Right atrium auricular region (tissue), 2 donors: ENCODE measurements at regions not wholly inside any gene's neighbourhood (a gene's known extent, or its start where the extent isn't known, plus 50 kb on each side); places are given as distances from the start of the nearest gene placed in this dataset.
"Not testable (repeated sequence)": the region's sequence is repeated elsewhere in the genome, so short reads cannot be mapped to it uniquely, and the experiment has no call there.

Experiments used
- DNase-seq: peaks from one replicate; pipeline ENCODE4 v3.0.0-alpha.2; 2019; ENCODE audit warnings: low spot score
- H3K27ac ChIP-seq, 2 donors: fragments of 200-600 bp; sonication (generic); 1 replicate in 1 of 2; 2 replicates in 1 of 2; pipeline ENCODE4 v1.5.1; 2016 to 2019
- H3K27me3 ChIP-seq, 2 donors: fragments of 200-600 bp; sonication (generic); one replicate each; pipeline versions ENCODE4 v1.5.1 to v1.6.0; 2017 to 2019
- H3K36me3 ChIP-seq: fragments of 200-600 bp; sonication (generic); one replicate; pipeline ENCODE4 v1.5.1; 2016
- H3K4me1 ChIP-seq, 2 donors: fragments of 200-600 bp; sonication (generic); one replicate each; pipeline versions ENCODE4 v1.5.1 to v1.6.0; 2017 to 2019
- H3K4me3 ChIP-seq, 2 donors: fragments of 200-600 bp; sonication (generic); 1 replicate in 1 of 2; 2 replicates in 1 of 2; pipeline ENCODE4 v1.5.1; 2017 to 2019; ENCODE audit warnings: mild to moderate bottlenecking in 1 of 2, moderate library complexity in 1 of 2
- H3K9me3 ChIP-seq, 2 donors: fragments of 200-600 bp; sonication (generic); one replicate each; pipeline ENCODE4 v1.5.1; 2019
- TF ChIP-seq, protein P1 (sequence below), 2 donors: fragments of 200-600 bp; sonication (generic); IDR thresholded peaks; one replicate each; pipeline ENCODE4 v1.5.1; 2019; ENCODE audit warnings: antibody characterized with exemption in 2 of 2

- no peak overlapping the region for H3K4me3 ChIP-seq
- no peak for DNase-seq
- TF ChIP-seq, protein P1, sequence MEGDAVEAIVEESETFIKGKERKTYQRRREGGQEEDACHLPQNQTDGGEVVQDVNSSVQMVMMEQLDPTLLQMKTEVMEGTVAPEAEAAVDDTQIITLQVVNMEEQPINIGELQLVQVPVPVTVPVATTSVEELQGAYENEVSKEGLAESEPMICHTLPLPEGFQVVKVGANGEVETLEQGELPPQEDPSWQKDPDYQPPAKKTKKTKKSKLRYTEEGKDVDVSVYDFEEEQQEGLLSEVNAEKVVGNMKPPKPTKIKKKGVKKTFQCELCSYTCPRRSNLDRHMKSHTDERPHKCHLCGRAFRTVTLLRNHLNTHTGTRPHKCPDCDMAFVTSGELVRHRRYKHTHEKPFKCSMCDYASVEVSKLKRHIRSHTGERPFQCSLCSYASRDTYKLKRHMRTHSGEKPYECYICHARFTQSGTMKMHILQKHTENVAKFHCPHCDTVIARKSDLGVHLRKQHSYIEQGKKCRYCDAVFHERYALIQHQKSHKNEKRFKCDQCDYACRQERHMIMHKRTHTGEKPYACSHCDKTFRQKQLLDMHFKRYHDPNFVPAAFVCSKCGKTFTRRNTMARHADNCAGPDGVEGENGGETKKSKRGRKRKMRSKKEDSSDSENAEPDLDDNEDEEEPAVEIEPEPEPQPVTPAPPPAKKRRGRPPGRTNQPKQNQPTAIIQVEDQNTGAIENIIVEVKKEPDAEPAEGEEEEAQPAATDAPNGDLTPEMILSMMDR (IDR thresholded peaks at IDR 0.05): peak in 1 of 2 donors; percentile 47
- no peaks in the 10 kb centered on the region for H3K36me3 ChIP-seq
- no peaks in the 10 kb centered on the region for H3K27me3 ChIP-seq
- no peaks in the 10 kb centered on the region for H3K9me3 ChIP-seq
- H3K4me1 ChIP-seq: peaks cover 0 to 5% of the 10 kb centered on the region in 2 donors
- no peak overlapping the region for H3K27ac ChIP-seq
Observed at GRCh38 chr15:93333796-93334195, 244.8 kb upstream of the RGMA start.

DNA sequence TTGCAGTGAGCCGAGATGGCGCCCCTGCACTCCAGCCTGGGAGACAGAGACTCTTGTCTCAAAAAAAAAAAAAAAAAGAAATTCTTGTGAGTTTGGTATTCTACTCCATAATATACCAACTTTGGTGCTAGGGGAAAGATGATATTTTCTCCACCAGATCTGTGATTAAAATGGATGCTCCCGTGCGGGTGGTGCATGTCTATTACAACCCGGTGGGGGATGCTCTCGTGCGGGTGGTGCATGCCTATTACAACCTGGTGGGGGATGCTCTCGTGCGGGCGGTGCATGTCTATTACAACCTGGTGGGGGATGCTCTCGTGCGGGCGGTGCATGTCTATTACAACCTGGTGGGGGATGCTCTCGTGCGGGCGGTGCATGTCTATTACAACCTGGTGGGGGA is 244.1 kb upstream of the RGMA start:
- H3K4me3 ChIP-seq, H3K36me3 ChIP-seq, H3K27ac ChIP-seq, H3K4me1 ChIP-seq, H3K9me3 ChIP-seq, H3K27me3 ChIP-seq, DNase-seq: not testable (repeated sequence)

- H3K9me3 ChIP-seq: no peaks in the 10 kb centered on the region
- no peaks in the 10 kb centered on the region for H3K27me3 ChIP-seq
- no peak overlapping the region for H3K4me3 ChIP-seq
- TF ChIP-seq, protein P1 (IDR thresholded peaks at IDR 0.05): no peak
- DNase-seq: no peak
- H3K4me1 ChIP-seq: peaks cover 0 to 5% of the 10 kb centered on the region in 2 donors
- no peak overlapping the region for H3K27ac ChIP-seq
- H3K36me3 ChIP-seq: no peaks in the 10 kb centered on the region
Observed at GRCh38 chr15:93332168-93332553, 243.2 kb upstream of the RGMA start.

DNA sequence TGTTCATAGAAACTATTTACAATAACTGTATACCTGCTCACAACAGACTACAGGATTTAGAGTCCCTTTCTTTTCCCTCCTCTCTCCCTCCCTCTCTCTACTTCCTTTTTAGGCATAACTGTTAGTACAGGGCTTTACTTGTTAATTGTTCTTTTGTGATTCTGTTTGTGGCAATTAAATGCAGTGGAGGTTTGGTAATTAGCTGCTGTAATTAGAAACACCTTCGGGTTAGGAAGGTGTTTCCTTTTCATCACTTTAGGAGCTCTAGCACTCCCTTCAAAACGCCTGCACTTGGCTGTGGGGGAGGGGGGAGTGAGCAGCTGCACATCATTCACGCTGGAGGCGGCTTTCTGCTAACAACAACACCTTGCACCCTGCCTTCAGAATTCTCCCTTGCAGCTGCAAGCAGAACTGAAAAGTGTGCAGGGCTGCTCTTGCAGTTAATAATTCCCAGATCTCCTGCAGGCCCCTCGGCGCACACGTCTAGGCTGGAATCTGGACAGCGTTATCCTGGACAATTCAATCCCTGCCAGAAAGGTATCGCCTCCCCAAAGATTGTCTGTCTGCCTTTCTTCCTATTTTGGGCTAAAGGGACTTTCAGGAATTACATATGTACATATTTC is 242.6 kb upstream of the RGMA start:
- no peaks in the 10 kb centered on the region for H3K27me3 ChIP-seq
- H3K27ac ChIP-seq: no peak overlapping the region

GRCh38 chr15:93330912-93331544 is 242.0 kb upstream of the RGMA start:
- no peak overlapping the region for H3K27ac ChIP-seq
- H3K27me3 ChIP-seq: no peaks in the 10 kb centered on the region
- peaks cover 0 to 5% of the 10 kb centered on the region in 2 donors for H3K4me1 ChIP-seq
- H3K4me3 ChIP-seq: no peak overlapping the region
- no peak for DNase-seq
- H3K9me3 ChIP-seq: no peaks in the 10 kb centered on the region
- H3K36me3 ChIP-seq: no peaks in the 10 kb centered on the region
- TF ChIP-seq, protein P1 (IDR thresholded peaks at IDR 0.05): no peak

More for the DNA sequence above, 242.6 kb upstream of the RGMA start:
- no peak for DNase-seq
- Histone ChIP-seq H3K36me3 (no peaks in the 10 kb centered on the region), H3K4me3 (no peak overlapping the region), H3K4me1 (peaks cover 0 to 5% of the 10 kb centered on the region in 2 donors), H3K9me3 (no peaks in the 10 kb centered on the region)
- TF ChIP-seq, protein P1 (IDR thresholded peaks at IDR 0.05): no peak

- no peaks in the 10 kb centered on the region for H3K36me3 ChIP-seq
- TF ChIP-seq, protein P1 (IDR thresholded peaks at IDR 0.05): no peak
- DNase-seq: no peak
- H3K27ac ChIP-seq: no peak overlapping the region
- H3K9me3 ChIP-seq: no peaks in the 10 kb centered on the region
- no peak overlapping the region for H3K4me3 ChIP-seq
- H3K27me3 ChIP-seq: no peaks in the 10 kb centered on the region
- H3K4me1 ChIP-seq: no peaks in the 10 kb centered on the region
Observed at GRCh38 chr15:93327364-93327763, 238.4 kb upstream of the RGMA start.
